Left ventricle myocardium inferior (tissue), 1 donor: ENCODE measurements at regions not wholly inside any gene's neighbourhood (a gene's known extent, or its start where the extent isn't known, plus 50 kb on each side); places are given as distances from the start of the nearest gene placed in this dataset.

Experiments
- DNase-seq: peaks from one replicate; pipeline ENCODE4 v3.0.0-alpha.2; 2020
- H3K27ac ChIP-seq: fragments of 200-600 bp; replicated peaks from 2 replicates; pipeline ENCODE4 v1.8.0; 2021
- H3K27me3 ChIP-seq: fragments of 200-600 bp; 2 replicates; pipeline ENCODE4 v1.8.0; 2021; ENCODE audit warnings: low read depth
- H3K36me3 ChIP-seq: fragments of 200-600 bp; 2 replicates; pipeline ENCODE4 v1.8.0; 2021
- H3K4me1 ChIP-seq: fragments of 200-600 bp; 2 replicates; pipeline ENCODE4 v1.8.0; 2021
- H3K4me3 ChIP-seq: fragments of 200-600 bp; 2 replicates; pipeline ENCODE4 v1.8.0; 2021; ENCODE audit warnings: mild to moderate bottlenecking, moderate library complexity
- H3K9me3 ChIP-seq: fragments of 200-600 bp; replicated peaks from 2 replicates; pipeline ENCODE4 v1.8.0; 2021
- CTCF ChIP-seq: fragments of 200-600 bp; IDR thresholded peaks from 2 replicates; pipeline ENCODE4 v1.8.0; 2021; ENCODE audit warnings: antibody characterized with exemption, mild to moderate bottlenecking, borderline replicate concordance
- intact Hi-C: fragments of 100-400 bp; cut with micrococcal nuclease; formaldehyde crosslinking; loops from one replicate; pipeline ENCODE4 v1.11.0; 2022
- donor health status: DM: no; HTN: yes; CAD: no; lungs with severe emphysema.

GRCh38 chr12:87274594-87275245, 754.5 kb downstream of the C12orf50 start:
- peak; percentile 49 for TF ChIP-seq CTCF
- intact Hi-C loops = no loop called here
- Histone ChIP-seq H3K4me3 (no peak overlapping the region), H3K4me1 (no peaks in the 10 kb centered on the region), H3K9me3 (no peaks in the 10 kb centered on the region), H3K27me3 (no peaks in the 10 kb centered on the region), H3K27ac (no peak overlapping the region), H3K36me3 (no peaks in the 10 kb centered on the region)
- DNase-seq = no peak

DNA sequence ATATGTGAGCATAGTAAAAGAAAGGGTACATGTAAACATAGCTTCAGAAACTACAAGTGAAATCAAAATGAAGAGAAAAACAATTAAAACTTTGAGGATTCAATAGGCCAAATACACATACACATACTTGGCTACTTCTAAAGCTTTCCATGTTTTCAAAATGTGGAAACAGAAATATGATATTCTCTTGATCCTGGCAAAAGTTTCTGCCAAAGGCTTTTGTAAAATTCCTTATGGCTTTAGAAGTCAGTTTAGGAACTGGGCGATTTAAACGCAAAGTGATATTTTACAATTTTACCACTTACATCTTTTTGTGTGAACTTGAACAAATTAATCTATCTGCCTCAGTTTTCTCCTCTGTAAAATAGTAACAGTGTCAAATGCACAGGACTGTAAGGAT, 756.4 kb downstream of the C12orf50 start:
- H3K4me1 ChIP-seq = no peaks in the 10 kb centered on the region
- H3K27ac ChIP-seq = no peak overlapping the region
- intact Hi-C loops = no loop called here
- TF ChIP-seq CTCF = no peak
- no peak for DNase-seq
- H3K36me3 ChIP-seq = no peaks in the 10 kb centered on the region
- H3K27me3 ChIP-seq = no peaks in the 10 kb centered on the region
- H3K9me3 ChIP-seq = no peaks in the 10 kb centered on the region
- H3K4me3 ChIP-seq = no peak overlapping the region

GRCh38 chr12:87270919-87271318, 758.3 kb downstream of the C12orf50 start:
- H3K9me3 ChIP-seq = no peaks in the 10 kb centered on the region
- DNase-seq = no peak
- no peak overlapping the region for H3K27ac ChIP-seq
- no peaks in the 10 kb centered on the region for H3K27me3 ChIP-seq
- intact Hi-C loops = no loop called here
- no peak overlapping the region for H3K4me3 ChIP-seq
- no peaks in the 10 kb centered on the region for H3K4me1 ChIP-seq
- no peak for TF ChIP-seq CTCF
- no peaks in the 10 kb centered on the region for H3K36me3 ChIP-seq

GRCh38 chr12:87266305-87266704, 762.9 kb downstream of the C12orf50 start:
- no peaks in the 10 kb centered on the region for H3K4me1 ChIP-seq
- intact Hi-C loops = no loop called here

GRCh38 chr12:87259391-87259790, 769.8 kb downstream of the C12orf50 start:
- no peak for TF ChIP-seq CTCF
- no peak for DNase-seq
- Histone ChIP-seq H3K4me3 (no peak overlapping the region), H3K36me3 (no peaks in the 10 kb centered on the region), H3K27me3 (no peaks in the 10 kb centered on the region), H3K9me3 (no peaks in the 10 kb centered on the region), H3K27ac (no peak overlapping the region), H3K4me1 (no peaks in the 10 kb centered on the region)
- intact Hi-C loops = no loop called here

More at GRCh38 chr12:87266305-87266704, 762.9 kb downstream of the C12orf50 start:
- Histone ChIP-seq H3K36me3 (no peaks in the 10 kb centered on the region), H3K27me3 (no peaks in the 10 kb centered on the region), H3K27ac (no peak overlapping the region), H3K9me3 (no peaks in the 10 kb centered on the region), H3K4me3 (no peak overlapping the region)
- TF ChIP-seq CTCF = no peak
- DNase-seq = no peak
